Activated naive CD4-positive, alpha-beta T cell treated with anti-CD3 and anti-CD28 coated beads, Interleukin-2, amount 10 ng/mL, durations not matched to agents 7 days and 5 days (primary cell): ENCODE measurements at regions not wholly inside any gene's neighbourhood (a gene's known extent, or its start where the extent isn't known, plus 50 kb on each side); places are given as distances from the start of the nearest gene placed in this dataset.

Source experiments
- CTCF ChIA-PET: fragments of 350-600 bp; sonication (Branson Sonifier 250); formaldehyde crosslinking; loops from one replicate; lab custom pipeline; 2021; ENCODE audit warnings: antibody characterized with exemption; lab: Charles Lee
- DNase-seq: peaks from one replicate; pipeline ENCODE4 v3.0.0-alpha.2; 2020
- H3K27ac Mint-ChIP-seq: one replicate; pipeline ENCODE4 v1.8.0; 2021; ENCODE audit warnings: mild to moderate bottlenecking, moderate library complexity, mixed read lengths
- H3K27me3 Mint-ChIP-seq: one replicate; pipeline ENCODE4 v1.8.0; 2021; ENCODE audit warnings: mild to moderate bottlenecking, mixed read lengths
- H3K36me3 Mint-ChIP-seq: one replicate; pipeline ENCODE4 v1.8.0; 2021; ENCODE audit warnings: mixed read lengths
- H3K4me1 Mint-ChIP-seq: one replicate; pipeline ENCODE4 v1.8.0; 2021; ENCODE audit warnings: mixed read lengths
- H3K4me3 Mint-ChIP-seq: one replicate; pipeline ENCODE4 v1.8.0; 2021; ENCODE audit warnings: mild to moderate bottlenecking, moderate library complexity, mixed read lengths
- H3K9me3 Mint-ChIP-seq: one replicate; pipeline ENCODE4 v1.8.0; 2021; ENCODE audit warnings: mixed read lengths

GRCh38 chr7:132687016-132687415 is 110.7 kb upstream of the PLXNA4 start:
- Mint-ChIP-seq H3K4me1 (no peaks in the 10 kb centered on the region), H3K9me3 (no peaks in the 10 kb centered on the region), H3K27me3 (peaks cover 6% of the 10 kb centered on the region), H3K27ac (no peak overlapping the region), H3K36me3 (no peaks in the 10 kb centered on the region), H3K4me3 (no peak overlapping the region)
- no peak for DNase-seq
- CTCF ChIA-PET, result no interaction called here

- Mint-ChIP-seq H3K36me3 (no peaks in the 10 kb centered on the region), H3K4me3 (no peak overlapping the region), H3K27me3 (peaks cover 6% of the 10 kb centered on the region), H3K4me1 (no peaks in the 10 kb centered on the region), H3K27ac (no peak overlapping the region), H3K9me3 (no peaks in the 10 kb centered on the region)
- CTCF ChIA-PET, result no interaction called here
- DNase-seq, result no peak
Observed at GRCh38 chr7:132685277-132685676, 109.0 kb upstream of the PLXNA4 start.

GRCh38 chr7:132683896-132684690 is 107.8 kb upstream of the PLXNA4 start:
- Mint-ChIP-seq H3K4me1 (no peaks in the 10 kb centered on the region), H3K4me3 (no peak overlapping the region), H3K36me3 (no peaks in the 10 kb centered on the region), H3K9me3 (peaks cover 2% of the 10 kb centered on the region), H3K27me3 (peaks cover 6% of the 10 kb centered on the region), H3K27ac (no peak overlapping the region)
- no peak for DNase-seq
- CTCF ChIA-PET, result no interaction called here

GRCh38 chr7:132681951-132682350 is 105.7 kb upstream of the PLXNA4 start:
- Mint-ChIP-seq H3K27ac (no peak overlapping the region), H3K27me3 (peaks cover 6% of the 10 kb centered on the region), H3K36me3 (no peaks in the 10 kb centered on the region), H3K4me3 (no peak overlapping the region), H3K9me3 (peaks cover 2% of the 10 kb centered on the region), H3K4me1 (no peaks in the 10 kb centered on the region)
- CTCF ChIA-PET, result no interaction called here
- no peak for DNase-seq

- CTCF ChIA-PET, result no interaction called here
- DNase-seq, result no peak
- peaks cover 11% of the 10 kb centered on the region for H3K27me3 Mint-ChIP-seq
- H3K4me3 Mint-ChIP-seq, result no peak overlapping the region
- no peaks in the 10 kb centered on the region for H3K4me1 Mint-ChIP-seq
- peaks cover 2% of the 10 kb centered on the region for H3K9me3 Mint-ChIP-seq
- H3K36me3 Mint-ChIP-seq, result no peaks in the 10 kb centered on the region
- H3K27ac Mint-ChIP-seq, result no peak overlapping the region
Observed at GRCh38 chr7:132680590-132680989, 104.3 kb upstream of the PLXNA4 start.

- Mint-ChIP-seq H3K27me3 (peaks cover 7% of the 10 kb centered on the region), H3K36me3 (no peaks in the 10 kb centered on the region), H3K4me1 (no peaks in the 10 kb centered on the region), H3K4me3 (no peak overlapping the region), H3K9me3 (peaks cover 2% of the 10 kb centered on the region), H3K27ac (no peak overlapping the region)
- CTCF ChIA-PET, result no interaction called here
- no peak for DNase-seq
Observed at GRCh38 chr7:132678656-132679055, 102.4 kb upstream of the PLXNA4 start.

GRCh38 chr7:132677918-132678317 is 101.6 kb upstream of the PLXNA4 start:
- CTCF ChIA-PET, result no interaction called here
- Mint-ChIP-seq H3K9me3 (peaks cover 2% of the 10 kb centered on the region), H3K27me3 (peaks cover 5% of the 10 kb centered on the region), H3K4me1 (no peaks in the 10 kb centered on the region), H3K4me3 (no peak overlapping the region), H3K36me3 (no peaks in the 10 kb centered on the region), H3K27ac (no peak overlapping the region)
- DNase-seq, result no peak

GRCh38 chr7:132672200-132672990 is 96.1 kb upstream of the PLXNA4 start:
- Mint-ChIP-seq H3K4me3 (no peak overlapping the region), H3K27ac (no peak overlapping the region), H3K36me3 (no peaks in the 10 kb centered on the region), H3K4me1 (no peaks in the 10 kb centered on the region), H3K27me3 (peaks cover 5% of the 10 kb centered on the region), H3K9me3 (no peaks in the 10 kb centered on the region)
- no peak for DNase-seq
- CTCF ChIA-PET, result interaction anchor here (0.9 kb wide), 1 partner anchor 18 kb away, joined by 3 read pairs; no protein-coding TSS in a partner anchor

- CTCF ChIA-PET, result interaction anchor here (1.0 to 2.8 kb wide), 4 partner anchors 10 to 1365 kb away, joined by 3 to 22 read pairs (median 8); no protein-coding TSS in a partner anchor
- Mint-ChIP-seq H3K4me1 (peaks cover 12% of the 10 kb centered on the region), H3K36me3 (peaks cover 2% of the 10 kb centered on the region), H3K27ac (no peak overlapping the region), H3K4me3 (no peak overlapping the region), H3K9me3 (peaks cover 2% of the 10 kb centered on the region), H3K27me3 (no peaks in the 10 kb centered on the region)
- no peak for DNase-seq
Observed at GRCh38 chr7:132666774-132667172, 90.5 kb upstream of the PLXNA4 start.

- Mint-ChIP-seq H3K36me3 (peaks cover 2% of the 10 kb centered on the region), H3K9me3 (peaks cover 2% of the 10 kb centered on the region), H3K27ac (peak overlapping the region; percentile 77), H3K27me3 (no peaks in the 10 kb centered on the region), H3K4me1 (peaks cover 12% of the 10 kb centered on the region), H3K4me3 (no peak overlapping the region)
- DNase-seq, result peak; percentile 43
- CTCF ChIA-PET, result interaction anchor here (1.3 to 2.8 kb wide), 3 partner anchors 9 to 1366 kb away, joined by 3 to 22 read pairs (median 12); no protein-coding TSS in a partner anchor
Observed at GRCh38 chr7:132666071-132666773, 90.0 kb upstream of the PLXNA4 start.

- peaks cover 6% of the 10 kb centered on the region for H3K9me3 Mint-ChIP-seq
- H3K36me3 Mint-ChIP-seq, result peaks cover 6% of the 10 kb centered on the region
- no peak for DNase-seq
- peaks cover 41% of the 10 kb centered on the region for H3K4me1 Mint-ChIP-seq
- CTCF ChIA-PET, result interaction anchor here (1.3 to 3.4 kb wide), 3 partner anchors 9 to 76 kb away, joined by 4 to 22 read pairs (median 4); no protein-coding TSS in a partner anchor
- no peaks in the 10 kb centered on the region for H3K27me3 Mint-ChIP-seq
- H3K4me3 Mint-ChIP-seq, result no peak overlapping the region
- no peak overlapping the region for H3K27ac Mint-ChIP-seq
Observed at GRCh38 chr7:132656846-132657776, 80.8 kb upstream of the PLXNA4 start.

- CTCF ChIA-PET, result interaction anchor here (1.3 to 3.4 kb wide), 3 partner anchors 10 to 76 kb away, joined by 4 to 22 read pairs (median 4); no protein-coding TSS in a partner anchor
- peaks cover 6% of the 10 kb centered on the region for H3K9me3 Mint-ChIP-seq
- peaks cover 41% of the 10 kb centered on the region for H3K4me1 Mint-ChIP-seq
- peak overlapping the region; percentile 16 for H3K27ac Mint-ChIP-seq
- no peak for DNase-seq
- peaks cover 6% of the 10 kb centered on the region for H3K36me3 Mint-ChIP-seq
- H3K27me3 Mint-ChIP-seq, result no peaks in the 10 kb centered on the region
- H3K4me3 Mint-ChIP-seq, result no peak overlapping the region
Observed at GRCh38 chr7:132656341-132656740, 80.1 kb upstream of the PLXNA4 start.

- CTCF ChIA-PET, result interaction anchor here (1.3 to 3.4 kb wide), 5 partner anchors 11 to 74 kb away, joined by 4 to 22 read pairs (median 4); no protein-coding TSS in a partner anchor
- H3K4me1 Mint-ChIP-seq, result peaks cover 41% of the 10 kb centered on the region
- H3K4me3 Mint-ChIP-seq, result peak overlapping the region; percentile 61
- peaks cover 6% of the 10 kb centered on the region for H3K36me3 Mint-ChIP-seq
- no peaks in the 10 kb centered on the region for H3K27me3 Mint-ChIP-seq
- peak overlapping the region; percentile 91 for H3K27ac Mint-ChIP-seq
- peak; percentile 76 for DNase-seq
- H3K9me3 Mint-ChIP-seq, result peaks cover 6% of the 10 kb centered on the region
Observed at GRCh38 chr7:132655131-132655727, 79.0 kb upstream of the PLXNA4 start.
